LNCAP (cell line): ENCODE measurements at regions not wholly inside any gene's neighbourhood (a gene's known extent, or its start where the extent isn't known, plus 50 kb on each side); places are given as distances from the start of the nearest gene placed in this dataset.

Source experiments
- TF ChIP-seq, protein P1 (sequence below): fragments of 450-650 bp; IDR thresholded peaks from 2 replicates; pipeline ENCODE4 v1.5.1; 2017; ENCODE audit warnings: mild to moderate bottlenecking

DNA sequence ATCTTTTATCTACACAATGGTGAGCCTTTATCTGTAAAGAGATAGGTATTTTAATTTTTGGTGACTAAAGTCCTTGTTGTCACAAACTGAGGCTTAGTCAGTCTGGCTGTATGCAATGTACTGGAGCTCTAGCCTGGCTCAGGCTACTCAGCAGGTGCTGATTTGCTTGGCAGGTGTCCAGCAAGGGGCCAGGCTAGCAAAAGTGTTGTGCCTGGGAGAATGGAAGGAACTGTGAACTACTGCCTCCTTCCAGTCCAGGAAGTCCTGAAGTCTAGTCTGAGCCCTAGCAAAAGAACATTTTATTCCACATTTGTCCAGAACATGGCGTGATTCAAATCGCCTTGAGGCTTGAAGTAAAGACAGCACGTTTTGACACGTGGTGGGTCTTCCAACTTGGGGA, 260.5 kb downstream of the CCDC85A start:
- TF ChIP-seq, protein P1, sequence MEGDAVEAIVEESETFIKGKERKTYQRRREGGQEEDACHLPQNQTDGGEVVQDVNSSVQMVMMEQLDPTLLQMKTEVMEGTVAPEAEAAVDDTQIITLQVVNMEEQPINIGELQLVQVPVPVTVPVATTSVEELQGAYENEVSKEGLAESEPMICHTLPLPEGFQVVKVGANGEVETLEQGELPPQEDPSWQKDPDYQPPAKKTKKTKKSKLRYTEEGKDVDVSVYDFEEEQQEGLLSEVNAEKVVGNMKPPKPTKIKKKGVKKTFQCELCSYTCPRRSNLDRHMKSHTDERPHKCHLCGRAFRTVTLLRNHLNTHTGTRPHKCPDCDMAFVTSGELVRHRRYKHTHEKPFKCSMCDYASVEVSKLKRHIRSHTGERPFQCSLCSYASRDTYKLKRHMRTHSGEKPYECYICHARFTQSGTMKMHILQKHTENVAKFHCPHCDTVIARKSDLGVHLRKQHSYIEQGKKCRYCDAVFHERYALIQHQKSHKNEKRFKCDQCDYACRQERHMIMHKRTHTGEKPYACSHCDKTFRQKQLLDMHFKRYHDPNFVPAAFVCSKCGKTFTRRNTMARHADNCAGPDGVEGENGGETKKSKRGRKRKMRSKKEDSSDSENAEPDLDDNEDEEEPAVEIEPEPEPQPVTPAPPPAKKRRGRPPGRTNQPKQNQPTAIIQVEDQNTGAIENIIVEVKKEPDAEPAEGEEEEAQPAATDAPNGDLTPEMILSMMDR = no peak

DNA sequence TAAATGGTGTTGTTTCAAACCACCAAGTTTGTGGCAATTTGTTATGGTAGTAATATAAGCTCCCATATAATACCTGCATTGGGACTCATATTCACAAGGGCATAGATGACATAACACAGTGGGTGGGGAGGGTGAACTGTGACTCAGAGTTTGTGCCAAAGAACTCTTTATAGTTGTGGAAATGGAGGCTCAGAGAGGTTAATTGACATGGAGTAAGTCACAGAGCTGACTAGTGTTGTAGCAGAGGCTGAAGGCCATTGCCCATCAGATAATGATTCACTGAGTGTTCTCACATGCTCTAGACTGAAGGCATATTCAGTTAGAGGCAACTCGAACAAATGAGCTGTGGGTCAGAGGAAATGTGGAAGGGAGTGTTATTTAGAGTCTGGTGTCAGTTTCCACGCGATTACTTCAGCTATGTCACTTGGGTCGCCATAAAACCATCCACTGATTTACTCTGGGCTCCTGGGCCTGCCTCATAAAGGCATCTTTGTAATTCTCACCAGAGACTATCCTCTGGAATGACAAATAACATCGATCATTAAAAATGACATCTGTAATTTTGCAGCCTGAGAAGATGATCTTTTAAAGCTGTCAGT, 264.7 kb downstream of the CCDC85A start:
- TF ChIP-seq, protein P1 = no peak

DNA sequence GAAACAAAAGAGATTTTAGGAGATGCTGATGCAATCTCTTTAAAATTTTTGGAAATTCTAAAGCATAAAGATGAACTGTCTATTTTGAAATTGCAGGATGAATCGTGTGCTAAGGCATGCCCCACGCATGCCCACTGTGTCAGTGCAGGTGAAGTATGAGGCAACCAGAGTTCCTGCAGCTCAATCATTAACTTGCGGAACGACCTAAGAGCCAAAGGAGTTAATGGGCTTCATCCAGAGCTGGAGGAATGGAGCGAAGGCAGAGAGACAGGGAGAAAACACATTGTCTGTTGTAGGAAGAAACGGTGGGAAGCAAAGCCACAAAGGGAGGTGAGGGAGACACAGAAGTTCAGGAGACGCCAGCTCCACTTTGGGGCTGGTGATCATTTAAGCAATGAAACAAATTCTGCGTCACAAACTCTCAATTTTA, 265.2 kb downstream of the CCDC85A start:
- TF ChIP-seq, protein P1 = no peak

DNA sequence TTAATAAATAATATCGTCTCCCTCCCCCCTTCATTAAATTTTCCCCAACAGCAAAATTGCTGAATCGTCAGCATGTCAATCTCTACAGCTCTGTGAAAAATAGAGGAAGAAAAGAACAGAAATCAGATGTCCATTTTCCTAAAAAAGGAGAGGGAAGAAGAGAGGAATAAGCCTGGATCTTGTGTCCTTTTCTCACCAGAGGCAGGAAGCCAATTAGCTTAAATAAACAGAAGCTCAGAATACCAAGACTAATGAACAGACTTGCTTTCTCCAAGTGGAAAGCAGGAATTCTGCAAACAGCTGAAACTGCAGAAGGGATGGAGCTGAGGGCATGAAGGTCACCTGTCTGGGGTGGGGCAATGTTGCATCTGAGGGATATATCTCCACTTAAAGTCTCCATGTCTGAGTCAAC, 265.7 kb downstream of the CCDC85A start:
- TF ChIP-seq, protein P1 = no peak

DNA sequence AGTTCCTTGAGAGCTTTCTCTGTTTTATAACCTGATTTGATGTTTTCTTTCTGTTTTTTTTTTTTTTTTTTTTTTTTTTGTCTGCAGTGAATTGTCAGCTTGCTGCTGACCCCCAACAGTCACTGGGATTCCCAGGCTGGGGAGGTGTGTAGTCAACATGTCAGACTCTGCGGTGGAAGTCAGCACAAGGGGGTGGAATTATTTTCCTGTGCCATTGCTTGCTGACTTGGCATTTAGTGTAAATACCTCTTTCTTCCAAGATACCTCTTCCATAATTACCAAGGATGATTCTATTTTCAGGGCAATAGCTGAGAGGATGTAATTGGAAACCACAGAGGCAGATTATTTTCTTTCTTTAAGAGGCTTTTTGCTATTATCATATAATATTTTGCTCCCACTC, 266.3 kb downstream of the CCDC85A start:
- TF ChIP-seq, protein P1 = no peak

DNA sequence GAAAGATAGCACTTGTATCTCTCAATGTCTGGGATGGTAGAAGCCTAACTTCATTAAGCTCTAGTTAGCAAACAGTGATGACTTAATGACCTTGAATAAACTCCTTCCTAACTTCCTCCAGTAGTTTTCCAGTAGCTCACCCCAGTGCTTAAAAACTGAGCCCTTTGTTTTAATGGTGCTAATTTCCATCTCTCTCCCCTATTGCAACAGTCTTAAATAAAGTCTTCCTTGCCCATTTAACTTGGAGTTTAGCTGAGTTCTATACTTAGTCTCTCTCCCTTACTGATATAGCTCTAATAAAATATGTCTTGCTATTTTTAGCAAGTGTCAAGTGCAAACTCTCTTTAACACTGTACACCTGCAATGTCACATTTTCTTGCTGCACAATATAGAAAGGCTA, 267.0 kb downstream of the CCDC85A start:
- TF ChIP-seq, protein P1 = no peak

DNA sequence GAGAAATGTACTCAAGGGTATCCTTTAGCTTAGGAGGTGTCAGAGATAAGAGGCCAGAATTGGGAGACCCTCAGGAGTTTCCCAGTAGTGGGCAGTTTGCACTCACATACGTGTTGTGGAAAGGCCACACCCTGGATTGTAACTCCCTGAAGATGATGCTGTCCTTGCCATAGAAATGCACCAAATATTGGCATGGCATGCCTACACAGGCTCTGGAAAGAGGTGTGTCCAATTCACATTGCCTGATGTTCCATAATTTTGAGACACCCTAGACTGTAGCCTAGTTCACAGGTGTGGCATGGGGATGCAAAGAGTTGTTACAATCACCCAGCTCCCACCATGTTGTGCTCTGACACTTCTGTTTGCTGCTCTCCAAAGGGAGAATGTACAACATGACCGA, 271.9 kb downstream of the CCDC85A start:
- TF ChIP-seq, protein P1 = no peak

DNA sequence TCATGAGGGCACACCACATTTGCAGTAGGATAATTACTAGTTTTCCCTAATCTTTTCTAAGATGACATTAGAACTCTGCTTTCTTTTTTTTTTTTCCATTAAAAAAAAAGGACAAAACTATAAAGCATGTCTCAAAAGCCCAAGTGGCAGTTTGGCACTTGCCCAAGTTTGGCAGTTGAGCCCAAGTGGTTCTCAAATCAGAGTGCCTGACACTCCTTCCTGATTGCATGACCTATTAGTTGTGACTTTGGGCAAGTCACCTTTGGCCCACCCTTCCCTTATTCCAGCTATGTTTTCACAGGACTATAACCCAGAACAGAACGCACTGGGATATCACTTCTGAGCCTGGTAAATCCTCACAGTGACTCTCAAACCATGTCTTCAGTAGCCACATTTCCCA, 273.0 kb downstream of the CCDC85A start:
- TF ChIP-seq, protein P1 = no peak
